ENCODE measurements at regions not wholly inside any gene's neighbourhood (a gene's known extent, or its start where the extent isn't known, plus 50 kb on each side); places are given as distances from the start of the nearest gene placed in this dataset.

DNA sequence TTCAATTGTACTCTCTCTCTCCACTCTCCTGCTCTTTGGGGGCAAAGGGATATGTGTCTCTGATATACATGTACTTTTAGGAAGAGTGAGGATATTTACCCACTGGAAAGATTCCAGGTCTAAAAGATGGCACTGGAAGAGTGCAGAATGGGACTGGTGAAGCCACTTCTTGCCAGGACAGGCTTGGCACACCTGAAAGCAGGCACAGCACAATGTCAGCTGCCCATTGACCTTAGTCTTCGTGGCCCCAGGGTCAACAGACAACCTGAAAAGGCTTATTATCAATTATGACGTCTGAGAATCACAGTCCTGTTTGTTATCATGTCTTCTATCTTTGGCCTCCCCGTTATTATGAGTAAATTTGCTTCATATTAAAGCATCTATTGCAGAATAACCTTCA lies 86.7 kb upstream of the PAK3 start:
- TF ChIP-seq, protein P1, sequence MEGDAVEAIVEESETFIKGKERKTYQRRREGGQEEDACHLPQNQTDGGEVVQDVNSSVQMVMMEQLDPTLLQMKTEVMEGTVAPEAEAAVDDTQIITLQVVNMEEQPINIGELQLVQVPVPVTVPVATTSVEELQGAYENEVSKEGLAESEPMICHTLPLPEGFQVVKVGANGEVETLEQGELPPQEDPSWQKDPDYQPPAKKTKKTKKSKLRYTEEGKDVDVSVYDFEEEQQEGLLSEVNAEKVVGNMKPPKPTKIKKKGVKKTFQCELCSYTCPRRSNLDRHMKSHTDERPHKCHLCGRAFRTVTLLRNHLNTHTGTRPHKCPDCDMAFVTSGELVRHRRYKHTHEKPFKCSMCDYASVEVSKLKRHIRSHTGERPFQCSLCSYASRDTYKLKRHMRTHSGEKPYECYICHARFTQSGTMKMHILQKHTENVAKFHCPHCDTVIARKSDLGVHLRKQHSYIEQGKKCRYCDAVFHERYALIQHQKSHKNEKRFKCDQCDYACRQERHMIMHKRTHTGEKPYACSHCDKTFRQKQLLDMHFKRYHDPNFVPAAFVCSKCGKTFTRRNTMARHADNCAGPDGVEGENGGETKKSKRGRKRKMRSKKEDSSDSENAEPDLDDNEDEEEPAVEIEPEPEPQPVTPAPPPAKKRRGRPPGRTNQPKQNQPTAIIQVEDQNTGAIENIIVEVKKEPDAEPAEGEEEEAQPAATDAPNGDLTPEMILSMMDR (conservative IDR thresholded peaks at IDR 0.05 in 1 of 2, IDR thresholded peaks at IDR 0.05 in 1 of 2; ENCODE audit: low read depth in 1 of 2, low read length in 2 of 2) = no peak
- TF ChIP-seq EZH2 (IDR thresholded peaks at IDR 0.05; ENCODE audit: low read length, missing control alignments) = no peak
